HG03095 (cell line): ENCODE measurements at regions not wholly inside any gene's neighbourhood (a gene's known extent, or its start where the extent isn't known, plus 50 kb on each side); places are given as distances from the start of the nearest gene placed in this dataset.
"Not testable (repeated sequence)": the region's sequence is repeated elsewhere in the genome, so short reads cannot be mapped to it uniquely, and the experiment has no call there.

ENCODE experiments used
- ATAC-seq: cut with Tn5 transposase; IDR thresholded peaks from one replicate; pipeline ENCODE4 v1.9.1; 2021; ENCODE audit warnings: moderate library complexity; ENCODE audit not compliant: unreplicated experiment

DNA sequence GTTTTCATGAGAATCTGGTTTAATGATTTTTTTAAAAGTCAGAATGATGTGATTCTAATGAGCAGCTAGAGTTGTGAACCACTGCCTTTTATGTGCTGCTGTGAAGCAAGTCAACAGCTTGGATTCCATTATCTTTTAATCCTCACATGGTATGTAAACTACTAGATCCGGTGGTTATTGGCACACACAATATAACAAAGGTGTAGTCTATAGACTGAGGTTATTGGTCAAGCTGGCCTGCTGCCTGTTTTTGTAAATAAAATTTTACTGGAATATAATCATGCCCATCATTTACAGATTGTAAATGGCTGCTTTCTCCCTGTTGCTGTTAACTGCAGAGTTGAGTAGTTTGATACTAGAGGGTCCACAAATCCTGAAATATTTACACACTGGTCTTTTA, 103.1 kb downstream of the OTOL1 start:
- ATAC-seq = no peak

DNA sequence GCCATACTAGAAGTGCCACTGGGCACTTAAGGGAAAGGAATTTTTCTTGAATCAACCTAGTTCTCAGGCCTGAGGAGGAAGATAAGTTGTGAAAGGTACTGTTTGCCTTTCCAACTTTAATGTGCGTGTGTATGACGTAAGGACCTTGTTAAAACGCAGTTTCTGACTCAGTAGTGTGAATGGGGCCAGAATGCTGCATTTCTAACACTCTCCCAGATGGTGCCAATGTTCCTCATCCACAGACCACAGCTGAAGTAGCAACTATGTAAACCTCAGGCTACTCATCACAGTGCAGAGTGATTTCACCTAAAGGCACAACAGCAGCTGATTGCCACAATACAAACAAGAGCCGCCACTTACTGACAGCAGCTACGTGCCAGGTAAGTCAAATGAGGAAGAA, 103.6 kb downstream of the OTOL1 start:
- no peak for ATAC-seq

DNA sequence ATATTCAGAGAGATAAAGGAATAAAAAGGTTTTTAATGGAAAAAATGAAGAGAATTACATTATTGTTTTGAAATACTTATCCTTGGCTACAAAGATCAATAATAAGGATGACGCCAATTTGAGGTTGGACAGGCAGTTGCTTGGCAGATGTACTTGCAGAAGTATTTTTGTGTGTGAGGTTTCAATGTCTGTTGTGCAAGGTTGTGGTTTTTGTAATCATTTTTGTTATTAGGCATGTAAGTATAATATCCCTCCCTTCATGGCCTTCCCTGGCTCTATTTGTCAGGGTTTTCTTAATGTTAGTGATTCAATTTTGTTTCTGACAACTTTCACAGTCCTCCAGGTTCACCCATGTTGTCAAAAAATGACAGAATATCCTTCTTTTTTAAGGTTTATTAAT, 105.9 kb downstream of the OTOL1 start:
- no peak for ATAC-seq

- no peak for ATAC-seq
Measured at GRCh38 chr3:161602918-161603317, 106.3 kb downstream of the OTOL1 start.

- no peak for ATAC-seq
Measured at GRCh38 chr3:161607056-161607455, 110.4 kb downstream of the OTOL1 start.

GRCh38 chr3:161619351-161619750, 122.7 kb downstream of the OTOL1 start:
- no peak for ATAC-seq

DNA sequence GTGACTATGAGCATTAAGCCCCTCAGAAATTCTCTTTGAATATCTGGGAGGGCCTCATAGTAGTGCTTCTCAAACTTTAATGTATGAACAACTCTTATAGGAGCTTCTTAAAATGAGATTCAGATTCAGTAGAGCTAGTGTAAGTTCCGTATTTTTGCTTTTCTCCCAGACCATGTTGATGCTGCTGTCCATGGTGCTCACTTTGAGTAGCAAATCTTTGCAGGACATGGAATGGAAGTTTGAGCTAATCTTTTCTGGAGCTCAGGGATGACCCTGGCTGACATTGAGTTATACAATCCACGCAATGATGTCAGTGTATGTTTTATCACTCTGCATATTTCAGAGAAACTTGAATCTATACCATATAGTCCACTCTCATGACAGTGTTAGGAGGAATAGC, 134.2 kb downstream of the OTOL1 start:
- no peak for ATAC-seq

- no peak for ATAC-seq
Measured at GRCh38 chr3:161631536-161631935, 134.9 kb downstream of the OTOL1 start.

GRCh38 chr3:161637559-161637958, 141.0 kb downstream of the OTOL1 start:
- ATAC-seq = no peak

- not testable (repeated sequence) for ATAC-seq
Measured at GRCh38 chr3:161639095-161639494, 142.5 kb downstream of the OTOL1 start.

- ATAC-seq = no peak
Measured at GRCh38 chr3:161640181-161640580, 143.6 kb downstream of the OTOL1 start.

- no peak for ATAC-seq
Measured at GRCh38 chr3:161641287-161641686, 144.7 kb downstream of the OTOL1 start.

- ATAC-seq = no peak
Measured at GRCh38 chr3:161644891-161645635, 148.5 kb downstream of the OTOL1 start.

DNA sequence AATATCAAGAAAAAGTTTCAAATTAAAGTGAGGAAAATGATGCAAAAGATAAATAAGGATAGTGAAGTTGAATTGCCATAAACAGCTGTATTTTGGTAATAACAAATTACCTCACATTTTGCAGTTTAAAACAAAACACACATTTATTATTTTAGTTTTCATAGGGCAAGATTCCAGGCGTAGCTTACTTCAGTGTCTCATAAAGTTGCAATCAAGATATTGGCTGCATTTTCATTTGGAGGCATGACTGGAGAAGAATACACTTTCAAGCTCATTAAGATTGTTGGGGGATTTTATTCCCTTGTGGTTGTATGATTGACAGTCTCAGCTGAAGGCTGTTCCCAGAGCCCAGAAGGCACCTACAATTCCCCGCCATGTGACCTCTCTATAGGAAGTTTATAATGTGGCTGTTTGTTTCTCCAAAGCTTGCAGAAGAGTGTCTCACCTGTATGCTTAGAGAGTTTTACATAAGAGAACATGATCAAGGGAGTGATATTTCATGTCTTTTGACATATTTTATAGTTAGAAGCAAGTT, 151.4 kb downstream of the OTOL1 start:
- no peak for ATAC-seq

DNA sequence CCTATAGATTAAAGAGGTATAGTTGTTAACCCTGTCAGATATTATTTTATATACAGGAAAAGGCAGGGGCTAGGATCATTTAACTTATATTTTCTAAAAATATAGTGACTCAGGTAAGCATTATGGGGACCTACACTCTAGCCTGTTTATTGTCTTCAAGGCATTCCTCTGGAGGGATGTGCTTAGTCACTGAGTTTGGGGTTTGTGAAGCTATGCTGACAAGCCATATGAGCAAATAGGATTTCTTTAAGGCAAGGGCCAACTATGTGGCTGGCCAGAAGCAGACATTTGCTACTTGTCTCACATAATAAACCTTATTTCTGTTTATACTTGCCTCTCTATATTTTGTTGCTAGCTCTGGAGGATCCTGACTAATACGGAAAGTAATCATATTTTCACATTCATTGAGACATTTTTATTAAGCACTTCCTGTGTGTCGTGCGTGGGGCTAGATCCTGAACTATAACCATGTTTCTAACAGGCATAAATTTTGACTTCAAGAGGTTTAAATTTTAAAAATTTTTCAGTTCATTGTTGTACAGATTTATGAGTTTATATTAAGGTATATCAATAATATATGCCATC, 153.4 kb downstream of the OTOL1 start:
- no peak for ATAC-seq

- ATAC-seq = no peak
Measured at GRCh38 chr3:161657786-161658185, 161.2 kb downstream of the OTOL1 start.

DNA sequence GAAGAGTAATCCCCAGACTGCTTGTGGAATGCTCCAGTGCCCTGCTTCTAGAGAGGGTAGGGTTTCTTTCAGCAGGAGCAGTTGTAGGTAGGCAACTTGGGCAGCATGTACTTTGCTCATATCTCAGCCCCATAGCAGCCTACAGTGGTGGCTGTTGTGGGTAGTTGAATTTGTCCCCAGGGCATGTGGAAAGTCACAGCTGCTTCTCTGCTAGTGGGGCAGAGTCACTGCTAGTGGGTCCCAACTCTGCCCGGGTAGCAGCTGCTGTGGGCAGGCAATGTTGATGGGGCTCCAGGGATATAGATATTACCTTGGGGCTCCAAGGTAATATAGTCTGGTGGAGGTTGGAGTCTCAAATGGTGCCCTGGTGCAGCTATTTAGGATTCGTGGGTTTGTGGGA, 174.5 kb downstream of the OTOL1 start:
- no peak for ATAC-seq

DNA sequence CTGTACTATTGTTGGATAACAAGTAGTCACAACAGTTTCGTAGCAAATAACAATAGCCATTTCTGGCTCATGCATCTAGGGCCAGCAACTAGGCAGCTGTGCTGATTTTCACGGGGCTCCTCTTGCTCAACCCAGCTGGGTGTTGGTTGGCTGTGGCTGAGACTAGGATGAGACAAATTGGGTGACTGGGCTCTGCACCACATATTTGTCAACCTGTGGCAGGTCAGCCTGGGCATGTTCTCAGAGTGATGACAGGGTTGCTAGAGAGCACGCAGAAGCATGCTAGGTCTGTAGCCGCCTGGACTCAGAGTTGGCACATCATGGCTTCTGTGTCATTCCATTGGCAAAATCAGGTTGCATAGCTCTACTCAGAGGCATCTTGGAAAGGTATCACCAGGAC, 175.9 kb downstream of the OTOL1 start:
- ATAC-seq = no peak

DNA sequence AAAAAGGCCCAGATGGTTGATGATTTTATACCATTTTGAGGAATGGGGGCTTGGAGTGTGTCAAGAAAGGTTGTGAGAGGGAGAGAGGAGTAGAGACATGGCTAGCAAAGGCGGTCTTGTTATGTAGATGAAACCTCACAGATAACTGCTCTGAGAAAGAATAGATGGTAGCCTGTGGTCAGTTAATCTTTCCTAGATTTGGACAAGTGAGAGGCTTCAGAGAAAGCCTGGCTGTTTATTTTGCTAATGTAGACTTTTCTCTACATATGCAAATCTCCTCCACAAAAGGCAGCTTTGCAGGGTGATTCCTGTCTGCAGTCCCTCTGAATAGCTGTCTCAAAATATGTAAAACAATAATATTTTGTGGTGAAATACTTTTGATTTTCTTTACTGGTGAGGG, 177.3 kb downstream of the OTOL1 start:
- no peak for ATAC-seq

GRCh38 chr3:161674402-161674801, 177.8 kb downstream of the OTOL1 start:
- ATAC-seq = no peak

GRCh38 chr3:161681831-161682230, 185.2 kb downstream of the OTOL1 start:
- ATAC-seq = not testable (repeated sequence)

DNA sequence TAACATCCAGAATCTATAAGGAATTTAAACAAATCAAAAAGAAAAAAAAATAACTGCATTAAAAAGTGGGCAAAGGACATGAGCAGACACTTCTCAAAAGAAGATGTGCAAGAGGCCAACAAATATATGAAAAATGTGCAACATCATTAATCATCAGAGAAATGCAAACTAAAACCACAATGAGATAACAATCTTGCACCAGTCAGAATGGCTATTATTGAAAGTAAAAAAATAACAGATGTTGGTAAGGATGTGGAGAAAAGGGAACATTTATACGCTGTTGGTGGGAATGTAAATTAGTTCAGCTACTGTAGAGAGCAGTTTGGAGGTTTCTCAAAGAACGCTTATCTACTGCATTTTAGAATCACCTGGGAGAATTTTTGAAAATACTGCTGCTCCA, 186.1 kb downstream of the OTOL1 start:
- ATAC-seq = no peak
